GM19035 (cell line): ENCODE measurements at regions not wholly inside any gene's neighbourhood (a gene's known extent, or its start where the extent isn't known, plus 50 kb on each side); places are given as distances from the start of the nearest gene placed in this dataset.

Source experiments
- ATAC-seq: cut with Tn5 transposase; IDR thresholded peaks from one replicate; pipeline ENCODE4 v1.9.1; 2021; ENCODE audit not compliant: unreplicated experiment

DNA sequence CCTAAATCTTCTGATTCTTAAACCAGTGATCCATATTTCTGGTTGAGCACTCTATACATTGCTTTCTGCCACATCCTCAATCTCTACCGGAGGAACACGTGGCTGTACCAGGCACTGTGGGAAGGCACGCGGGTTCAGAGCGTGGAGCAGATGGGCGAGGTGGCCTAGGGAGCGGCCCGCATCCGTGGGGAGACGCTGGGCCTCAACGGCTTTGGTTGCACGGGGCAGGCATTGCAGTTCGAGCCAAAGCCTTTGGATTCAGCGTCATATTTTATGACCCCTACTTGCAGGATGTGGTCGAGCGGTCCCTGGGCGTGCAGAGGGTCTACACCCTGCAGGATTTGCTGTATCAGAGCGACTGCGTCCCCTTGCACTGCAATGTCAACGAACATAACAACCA, 197.2 kb upstream of the RGMB start:
- no peak for ATAC-seq

DNA sequence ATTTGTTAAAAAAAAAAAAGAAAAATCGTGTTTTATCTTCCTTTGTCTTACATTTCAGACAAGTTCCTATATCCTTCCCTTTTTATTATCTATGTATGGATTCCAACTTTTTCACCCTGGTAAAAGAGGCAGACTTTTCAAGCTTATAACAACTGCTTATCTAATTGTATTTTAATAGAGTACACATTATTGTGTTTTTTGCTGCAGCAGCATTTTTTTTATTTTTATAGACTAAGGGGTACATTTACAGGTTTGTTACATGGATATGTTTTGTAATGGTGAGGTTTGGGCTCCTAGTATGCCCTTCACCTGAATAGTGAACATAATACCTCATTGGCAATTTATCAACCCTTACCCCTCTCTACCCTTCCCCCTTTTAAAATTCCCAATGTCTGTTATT, 195.0 kb upstream of the RGMB start:
- no peak for ATAC-seq

DNA sequence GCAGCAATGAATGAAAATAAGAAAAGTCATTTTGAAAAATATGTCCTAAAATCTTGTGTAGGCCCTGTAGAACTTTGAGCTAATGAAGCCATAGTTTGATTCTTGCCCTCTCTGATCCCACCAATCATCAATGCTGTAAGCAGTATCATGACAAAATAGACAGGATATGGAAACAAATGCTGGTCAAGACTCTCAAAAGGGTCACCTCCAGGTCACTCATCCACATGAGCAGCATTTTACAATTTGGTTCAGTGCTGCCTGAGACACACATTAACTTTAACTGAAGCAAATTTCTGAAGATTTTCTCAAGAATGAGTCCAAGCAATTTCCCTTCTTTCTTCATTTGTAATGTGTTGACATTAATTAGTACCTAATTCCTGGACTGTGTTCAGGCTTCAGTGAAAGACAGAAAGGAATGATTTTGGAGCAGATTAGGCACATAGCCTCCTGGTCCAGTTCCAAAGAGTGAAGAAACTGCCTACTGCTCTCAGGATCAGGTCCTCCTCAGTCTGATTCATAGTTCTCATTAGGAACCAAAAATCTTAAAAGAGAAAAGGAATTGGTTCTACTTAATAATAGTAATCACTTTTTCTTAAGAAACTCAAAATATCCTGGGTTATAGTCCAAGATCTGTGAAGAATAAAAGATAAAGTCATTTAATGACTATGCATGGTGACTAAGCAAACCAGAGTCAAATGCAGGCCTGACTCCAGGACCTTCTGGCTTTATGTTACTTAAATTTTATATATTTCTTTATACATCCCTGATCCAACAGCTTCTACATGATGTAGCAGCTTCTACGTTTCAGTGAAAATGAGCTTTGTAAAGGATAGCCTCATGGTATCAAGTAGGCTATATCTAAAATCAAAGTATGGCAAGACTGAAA, 192.1 kb upstream of the RGMB start:
- no peak for ATAC-seq

DNA sequence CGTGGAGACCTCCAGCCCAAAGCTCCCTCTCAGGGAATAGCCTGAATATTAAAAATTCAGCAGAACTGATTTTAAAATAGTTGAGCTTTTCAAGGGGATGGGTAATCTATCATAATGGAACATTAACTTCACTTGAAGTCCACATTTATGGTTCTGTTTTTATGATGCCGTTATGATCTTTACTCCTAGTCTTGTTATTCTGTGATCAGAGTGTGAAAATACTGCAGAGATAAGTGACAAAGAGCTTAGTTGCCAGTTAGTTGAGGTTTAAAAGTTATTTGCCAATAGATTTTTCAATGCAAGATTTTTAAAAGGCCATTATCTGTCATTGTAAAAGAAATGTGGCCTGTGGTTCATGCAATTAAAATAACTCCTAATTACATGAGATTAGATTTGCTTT, 189.9 kb upstream of the RGMB start:
- no peak for ATAC-seq

DNA sequence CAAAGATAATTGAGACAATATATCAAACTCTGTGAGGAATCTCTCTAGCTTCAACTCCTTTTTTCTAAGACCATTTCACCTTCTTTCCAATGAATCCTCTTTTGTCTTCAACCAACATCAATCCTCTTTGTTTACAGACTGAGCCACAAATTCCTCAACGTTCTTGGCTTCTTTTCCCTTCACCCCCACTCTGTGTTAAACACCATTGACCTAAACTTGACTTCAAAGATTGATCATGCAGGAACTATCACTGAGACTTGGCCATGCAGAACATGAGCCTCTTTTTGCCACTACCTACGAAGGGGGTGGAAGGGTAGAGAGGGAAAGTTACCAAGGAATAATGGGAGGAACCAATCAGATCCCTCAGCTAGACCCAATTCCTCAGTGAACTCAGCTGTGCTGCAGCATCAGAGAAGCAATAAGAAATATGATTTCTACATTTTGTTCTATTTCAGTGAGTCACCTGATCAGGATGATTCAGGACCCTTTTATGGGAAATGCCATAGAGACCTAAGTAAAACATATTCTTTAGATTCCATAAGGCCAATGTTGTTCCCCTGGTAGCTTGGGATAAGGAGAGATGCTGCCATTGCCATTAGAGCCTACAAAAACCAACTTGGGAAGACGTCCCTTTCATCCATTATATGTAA, 187.7 kb upstream of the RGMB start:
- ATAC-seq, result no peak

DNA sequence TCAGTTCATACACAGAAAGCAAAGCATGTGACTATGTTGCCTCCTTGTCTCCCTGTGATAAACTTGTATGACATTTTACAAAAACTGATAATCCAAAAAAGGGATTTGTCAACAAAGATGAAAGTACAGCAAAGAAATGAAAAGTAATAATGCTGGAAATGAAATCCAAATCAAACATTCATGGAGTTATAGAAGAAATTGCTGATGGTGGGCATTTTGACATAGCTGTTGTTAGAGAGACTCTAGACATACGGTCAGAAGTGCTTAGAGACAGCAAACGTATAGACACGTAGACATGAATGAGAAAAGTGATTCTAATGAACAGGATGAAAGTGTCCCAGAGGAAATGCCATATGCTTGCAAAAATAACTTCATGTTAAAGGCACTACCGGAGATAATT, 186.9 kb upstream of the RGMB start:
- no peak for ATAC-seq

DNA sequence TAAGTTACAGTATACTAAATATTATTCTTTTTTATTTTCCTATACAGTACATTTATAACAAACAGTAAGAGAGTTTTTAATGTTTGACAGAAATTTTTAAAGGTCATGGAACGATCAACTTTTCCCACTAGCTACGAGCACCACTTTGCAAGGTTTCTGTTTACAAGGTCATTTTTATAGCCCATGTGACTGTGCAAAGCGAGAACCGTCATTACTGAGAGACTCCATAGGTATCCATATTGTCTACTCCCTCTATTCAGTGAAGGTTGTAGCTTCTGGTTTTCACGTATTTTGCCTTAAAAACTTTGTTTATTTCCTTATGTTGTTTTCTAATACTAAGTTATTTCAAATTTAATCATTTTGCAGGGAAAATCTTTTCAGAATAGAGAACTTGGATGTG, 186.3 kb upstream of the RGMB start:
- no peak for ATAC-seq

DNA sequence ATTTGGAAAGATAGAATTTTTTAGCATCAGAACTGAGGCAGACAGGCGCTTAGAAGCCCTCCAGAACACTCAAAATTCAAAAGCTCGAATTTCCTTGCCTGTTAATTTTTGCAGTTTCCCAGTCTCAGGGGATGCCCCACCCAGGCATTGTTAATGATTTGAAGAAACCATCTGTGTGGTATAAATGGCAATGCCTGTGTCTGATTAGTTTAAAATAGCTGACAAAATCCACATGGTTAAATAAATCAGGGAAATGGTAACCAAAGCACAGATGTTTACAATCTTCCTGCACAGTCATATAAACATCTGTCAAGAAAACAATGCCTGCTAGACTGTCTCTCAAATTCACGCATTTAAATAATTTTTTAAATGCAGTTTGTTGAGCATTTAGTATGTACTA, 185.2 kb upstream of the RGMB start:
- no peak for ATAC-seq

DNA sequence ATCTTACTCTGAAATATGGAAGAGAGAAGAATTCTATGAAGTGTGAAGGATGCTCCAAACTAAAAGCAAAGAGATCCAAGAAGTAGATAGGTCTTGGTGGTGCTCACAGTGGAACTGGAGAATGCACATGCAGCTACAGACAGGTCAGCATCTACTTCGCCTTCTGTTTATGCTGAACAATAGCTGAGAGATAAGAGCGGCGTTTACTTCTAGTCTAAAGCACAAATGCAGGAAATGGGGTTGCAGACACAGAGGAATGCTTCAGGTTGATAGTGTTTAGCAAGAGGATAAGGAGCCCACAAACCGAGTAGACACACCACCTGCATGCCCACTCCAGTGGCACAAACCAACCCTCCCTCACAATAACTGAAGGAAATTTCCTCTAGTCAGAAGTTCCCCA, 180.0 kb upstream of the RGMB start:
- ATAC-seq, result no peak

DNA sequence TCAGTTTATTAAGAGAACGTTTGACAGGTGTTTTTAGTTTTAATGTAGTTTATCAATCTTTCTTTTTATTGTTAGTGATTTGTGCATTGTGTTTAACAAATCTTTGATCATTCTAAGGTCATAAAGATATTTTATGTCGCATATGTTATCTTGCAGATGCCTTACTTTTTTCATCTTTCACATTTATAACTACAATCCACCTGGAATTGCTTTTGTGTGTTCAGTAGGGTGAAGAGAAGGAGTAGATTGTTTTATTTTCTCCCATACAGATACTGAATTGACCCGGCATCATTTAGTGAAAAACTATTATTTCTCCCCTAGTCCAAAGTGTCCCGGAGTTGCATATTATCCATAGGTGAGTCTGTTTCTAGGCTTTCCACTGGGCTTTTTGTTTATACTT, 179.4 kb upstream of the RGMB start:
- ATAC-seq, result no peak

DNA sequence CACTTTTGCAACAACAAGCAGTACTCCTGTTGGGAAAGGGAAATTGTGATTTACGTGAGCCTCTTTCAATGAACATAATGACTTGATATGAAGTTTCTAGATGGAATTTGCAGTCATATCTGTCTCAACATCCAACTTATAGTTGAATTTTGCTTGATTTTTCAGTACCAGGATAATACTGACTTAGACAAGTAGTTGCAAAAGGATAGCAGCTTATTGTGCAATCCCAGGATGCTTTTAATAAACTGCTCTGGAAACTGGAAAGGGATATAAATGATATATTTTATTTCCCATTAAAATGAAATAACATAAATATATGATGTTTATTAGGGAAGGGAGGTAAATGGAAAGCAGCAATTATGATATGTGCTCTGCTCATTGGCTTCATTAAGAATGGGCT, 174.4 kb upstream of the RGMB start:
- no peak for ATAC-seq

DNA sequence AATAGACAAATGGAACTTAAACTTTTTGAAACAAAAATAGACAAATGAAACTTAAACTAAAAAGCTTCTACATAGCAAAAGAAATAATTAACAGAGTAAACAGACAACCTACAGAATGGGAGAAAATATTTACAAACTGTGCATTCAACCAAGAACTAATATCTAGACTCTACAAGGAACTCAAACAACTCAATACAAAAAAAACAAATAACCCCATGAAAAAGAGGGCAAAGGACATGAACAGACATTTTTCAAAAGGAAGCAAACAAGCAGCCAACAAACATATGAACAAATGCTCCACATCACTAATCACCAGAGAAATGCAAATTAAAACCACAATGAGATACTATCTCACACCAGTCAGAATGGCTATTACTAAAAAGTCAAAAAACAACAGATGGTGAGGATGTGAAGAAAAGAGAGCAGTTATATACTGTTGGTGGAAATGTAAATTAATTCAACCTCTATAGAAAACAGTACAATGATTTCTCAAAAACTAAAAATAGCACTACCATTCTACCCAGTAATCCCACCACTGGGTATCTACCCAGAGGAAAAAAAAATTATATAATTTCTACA, 170.8 kb upstream of the RGMB start:
- no peak for ATAC-seq

DNA sequence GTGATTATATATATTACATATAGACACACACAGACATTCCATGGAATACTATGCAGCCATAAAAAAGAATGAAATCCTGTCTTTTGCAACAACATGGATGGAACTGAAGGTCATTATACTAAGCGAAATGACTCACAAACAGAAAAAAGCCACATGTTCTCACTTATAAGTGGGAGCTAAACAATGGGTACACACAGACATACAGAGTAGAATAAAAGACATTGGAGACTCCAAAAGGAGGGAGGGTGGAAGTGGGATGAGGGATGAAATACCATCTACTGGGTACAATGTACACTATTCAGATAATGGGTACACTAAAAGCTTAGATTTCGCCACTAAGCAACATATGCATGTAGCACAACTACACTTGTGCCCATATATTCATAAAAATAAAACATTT, 170.0 kb upstream of the RGMB start:
- no peak for ATAC-seq

DNA sequence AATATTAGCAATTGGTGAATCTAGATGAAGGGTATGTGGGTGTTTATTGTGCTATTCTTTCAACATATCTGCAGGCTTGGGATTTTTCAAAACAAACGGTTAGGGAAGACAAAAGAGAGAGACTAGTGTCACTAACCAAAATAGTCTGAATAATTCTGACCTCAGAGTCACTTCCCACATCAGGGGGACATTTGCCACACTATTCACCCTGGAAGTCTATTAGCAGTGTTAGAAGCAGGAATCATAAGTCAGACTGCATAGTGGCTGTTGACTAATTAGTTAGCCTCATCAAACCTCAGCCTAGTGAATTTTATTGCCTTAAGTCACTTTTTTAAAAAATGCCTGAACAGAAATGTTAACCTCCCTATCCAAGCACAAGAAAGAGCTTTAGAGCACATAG, 169.2 kb upstream of the RGMB start:
- no peak for ATAC-seq

DNA sequence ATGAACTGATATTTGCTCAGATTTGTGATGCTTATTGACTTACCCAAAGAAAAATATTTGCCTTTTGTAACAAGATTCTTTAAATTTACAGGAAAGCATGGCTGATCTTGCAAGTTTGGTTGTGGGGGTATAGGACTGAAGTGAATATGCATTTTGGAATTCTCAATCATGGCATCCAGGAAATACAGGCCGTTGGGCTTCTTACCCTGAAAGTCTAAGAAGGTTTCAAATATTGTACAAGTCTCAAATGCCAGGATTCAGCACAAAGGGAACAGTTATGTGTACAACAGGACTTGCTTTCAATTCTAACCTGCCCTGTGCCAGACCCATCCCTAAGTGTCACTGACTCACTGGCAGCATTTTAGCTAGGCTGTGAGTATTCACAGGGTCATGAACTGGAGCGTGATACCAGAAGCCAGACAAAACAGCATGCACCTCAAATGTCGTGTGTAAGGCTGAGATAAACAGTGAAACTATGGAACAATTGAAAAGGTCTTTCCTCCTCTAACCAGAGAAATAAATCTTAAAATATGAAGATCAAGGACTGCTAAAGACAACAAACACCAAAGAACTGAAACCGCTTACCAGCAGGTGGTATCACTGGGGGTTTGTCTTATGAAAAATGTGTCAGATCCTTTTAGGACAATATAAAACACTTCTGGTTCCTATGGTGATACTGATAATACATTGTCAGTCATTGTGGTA, 168.6 kb upstream of the RGMB start:
- ATAC-seq, result no peak

DNA sequence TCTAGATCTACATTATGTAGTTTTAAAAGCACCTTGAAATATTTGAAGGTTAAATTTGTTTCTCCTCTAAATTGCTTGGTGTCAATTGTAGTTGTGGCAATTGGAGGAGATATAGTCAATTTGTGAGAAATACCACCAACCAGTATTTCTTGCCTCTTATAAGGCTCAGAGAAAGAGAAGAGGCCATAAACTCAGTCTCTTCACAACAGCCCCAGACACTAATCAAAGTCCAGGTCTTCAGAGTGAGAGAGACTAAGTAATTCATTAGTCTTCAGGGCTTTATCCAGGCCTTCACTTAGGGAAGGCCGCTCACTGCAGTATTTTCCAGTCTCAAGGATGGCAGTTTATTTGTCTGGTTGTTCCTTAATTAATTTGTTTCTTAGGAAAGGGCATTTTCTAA, 168.0 kb upstream of the RGMB start:
- ATAC-seq, result no peak

DNA sequence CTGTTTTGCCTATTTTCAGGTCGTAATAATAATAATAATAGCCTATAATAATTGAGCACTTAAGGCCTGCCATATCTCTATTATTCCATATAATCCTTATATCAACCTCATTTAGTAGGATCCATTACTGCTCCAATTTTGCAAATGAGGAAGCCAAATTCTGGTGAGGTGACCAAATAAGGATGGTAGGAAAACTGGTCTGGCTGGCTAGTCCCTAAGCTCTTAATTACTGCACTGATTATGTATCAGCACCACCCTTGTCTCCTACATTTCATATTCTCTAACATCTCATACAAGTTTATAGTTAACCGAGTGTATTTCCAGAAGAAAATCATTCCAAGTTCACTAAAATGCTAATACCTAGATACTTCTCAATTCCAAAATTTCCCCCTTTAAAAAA, 166.5 kb upstream of the RGMB start:
- no peak for ATAC-seq

DNA sequence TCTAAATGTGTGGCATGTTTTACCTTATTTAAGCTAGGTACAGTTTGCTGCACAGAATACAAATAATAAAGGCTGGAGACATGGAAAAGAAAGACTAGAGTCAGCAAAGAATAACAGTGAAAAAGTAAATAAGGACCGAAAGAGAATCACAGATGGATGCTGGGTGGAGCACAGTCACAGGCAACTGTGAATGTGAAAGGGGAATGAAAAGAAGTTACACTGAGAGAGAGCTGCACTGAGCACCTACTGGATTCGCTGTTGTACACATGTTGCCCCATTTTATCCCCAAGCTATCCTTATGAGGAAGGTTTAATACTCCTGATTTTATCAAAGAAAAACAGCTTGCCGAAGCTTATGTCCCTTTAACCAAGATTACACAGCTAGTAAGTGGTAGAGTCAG, 165.4 kb upstream of the RGMB start:
- no peak for ATAC-seq

DNA sequence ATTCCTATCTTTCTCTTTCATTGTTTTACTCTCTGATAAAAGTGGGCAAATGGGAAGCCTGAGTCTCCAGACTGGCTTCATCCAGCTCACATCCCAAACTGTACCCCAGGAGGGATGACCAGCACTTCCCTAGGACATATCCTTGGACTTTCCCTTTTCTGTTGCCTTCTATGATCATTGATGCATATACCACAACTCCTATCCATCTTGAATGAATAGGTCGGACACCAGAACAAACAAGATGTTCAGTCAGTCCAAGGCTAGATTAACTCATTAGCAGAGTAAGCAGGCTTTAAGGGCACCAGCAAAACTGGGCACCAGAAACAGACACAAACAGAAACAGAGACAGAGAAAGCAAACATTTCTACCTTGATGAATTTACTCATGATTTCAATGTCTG, 159.1 kb upstream of the RGMB start:
- no peak for ATAC-seq

DNA sequence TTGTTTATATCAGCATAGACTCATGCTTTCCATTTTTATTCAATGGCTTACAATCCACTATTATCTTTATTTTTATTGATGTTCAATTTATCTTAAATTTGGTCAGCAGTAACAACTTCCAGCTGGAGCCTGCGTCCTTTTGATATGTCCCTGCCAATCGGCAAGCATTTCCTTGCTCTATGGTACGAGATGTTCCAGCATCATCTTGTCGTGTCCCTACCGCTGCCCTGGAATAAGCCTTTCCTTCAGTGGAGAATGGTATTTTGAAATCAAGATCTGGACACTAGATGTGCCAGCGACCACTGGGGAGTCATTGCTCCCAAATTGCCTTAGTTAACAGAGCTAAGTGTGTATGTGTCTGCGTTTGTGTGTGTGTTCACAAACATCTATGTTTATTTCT, 151.6 kb upstream of the RGMB start:
- ATAC-seq, result no peak

DNA sequence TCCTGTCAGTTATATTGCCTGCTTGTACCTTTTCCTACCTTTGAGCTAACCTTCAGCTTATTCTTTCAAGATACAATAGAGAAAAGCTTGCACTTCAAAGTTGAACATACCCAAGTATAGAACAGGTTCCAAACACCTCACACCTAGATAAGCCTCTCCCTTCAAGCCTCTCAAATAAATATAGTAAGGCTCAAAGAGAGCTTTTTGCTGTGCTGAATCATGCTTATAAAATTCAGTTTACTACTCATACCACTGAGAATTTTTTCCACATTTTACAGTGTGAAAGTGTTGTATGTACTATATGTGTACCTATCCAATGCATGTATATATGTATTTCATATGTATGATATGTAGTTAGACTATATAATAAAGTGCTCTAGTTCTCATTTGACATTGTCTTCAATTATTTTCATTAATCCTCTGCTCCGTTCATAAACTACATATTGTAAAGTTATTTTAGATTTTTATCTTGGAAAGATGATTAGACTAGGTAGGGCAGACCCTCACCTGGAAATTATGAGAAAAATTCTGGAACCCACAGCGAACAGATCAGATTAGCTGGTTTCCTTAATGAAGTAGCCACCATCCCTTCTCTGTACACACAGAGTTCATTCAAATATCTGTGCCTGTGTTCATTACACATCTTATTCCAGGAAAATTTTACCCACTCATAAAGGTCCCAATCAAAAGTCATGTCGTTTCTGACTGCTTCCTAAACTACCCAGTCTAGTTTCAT, 149.2 kb upstream of the RGMB start:
- ATAC-seq, result no peak
